ENCODE measurements at regions not wholly inside any gene's neighbourhood (a gene's known extent, or its start where the extent isn't known, plus 50 kb on each side); places are given as distances from the start of the nearest gene placed in this dataset.
"Not testable (repeated sequence)": the region's sequence is repeated elsewhere in the genome, so short reads cannot be mapped to it uniquely, and the experiment has no call there.

- TF ChIP-seq PRDM10 (IDR thresholded peaks at IDR 0.05; ENCODE audit: partially characterized antibody): peak; percentile 65
- TF ChIP-seq CBFA2T2 (conservative IDR thresholded peaks at IDR 0.05): peak; percentile 83
- 0 out of 4 replicates have a peak, but pooled peaks of 1 of the 2 experiments have one; percentile 5 for TF ChIP-seq RAD21 (CRISPR knock-in tag; conservative IDR thresholded peaks at IDR 0.05 in 1 of 2, IDR thresholded peaks at IDR 0.05 in 1 of 2)
- TF ChIP-seq MTA2 (IDR thresholded peaks at IDR 0.05; ENCODE audit: low read depth): peak; percentile 52
- TF ChIP-seq KDM1A (IDR thresholded peaks at IDR 0.05): peak; percentile 49 to 80; a peak in 3 of 4 replicates
- TF ChIP-seq POLR2AphosphoS5 (IDR thresholded peaks at IDR 0.05; ENCODE audit: control insufficient read depth, insufficient read depth, low read depth, low read length): 0 out of 2 replicates have a peak, but pooled peaks have one; percentile 25
- peak; percentile 72 for TF ChIP-seq EHMT2 (IDR thresholded peaks at IDR 0.05)
- TF ChIP-seq TBL1XR1 (IDR thresholded peaks at IDR 0.05; ENCODE audit: low read length in 2 of 2): peak in 1 of 2 experiments; percentile 40; a peak in 1 of 4 replicates
- TF ChIP-seq TAL1 (IDR thresholded peaks at IDR 0.05): peak; percentile 63; the same call in 1 of the 2 replicates
- peak; percentile 67 for TF ChIP-seq TEAD4 (IDR thresholded peaks at IDR 0.05; ENCODE audit: low read length)
- not testable (repeated sequence) for TF ChIP-seq TEAD4 (CRISPR knock-in tag; IDR thresholded peaks at IDR 0.05; ENCODE audit: borderline replicate concordance)
- peak; percentile 67; the same call in 1 of the 2 replicates for TF ChIP-seq EP300 (IDR thresholded peaks at IDR 0.05; ENCODE audit: low read length)
- peak; percentile 88 for TF ChIP-seq TCF3 (CRISPR knock-in tag; IDR thresholded peaks at IDR 0.05)
- TF ChIP-seq, protein P1, sequence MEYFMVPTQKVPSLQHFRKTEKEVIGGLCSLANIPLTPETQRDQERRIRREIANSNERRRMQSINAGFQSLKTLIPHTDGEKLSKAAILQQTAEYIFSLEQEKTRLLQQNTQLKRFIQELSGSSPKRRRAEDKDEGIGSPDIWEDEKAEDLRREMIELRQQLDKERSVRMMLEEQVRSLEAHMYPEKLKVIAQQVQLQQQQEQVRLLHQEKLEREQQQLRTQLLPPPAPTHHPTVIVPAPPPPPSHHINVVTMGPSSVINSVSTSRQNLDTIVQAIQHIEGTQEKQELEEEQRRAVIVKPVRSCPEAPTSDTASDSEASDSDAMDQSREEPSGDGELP (CRISPR knock-in tag; IDR thresholded peaks at IDR 0.05; ENCODE audit: borderline replicate concordance): peak; percentile 37; the same call in 1 of the 2 replicates
Observed at GRCh38 chr2:131661884-131662535, 134.3 kb downstream of the CCDC74A start (continued).

- H3K27ac ChIP-seq (ENCODE audit: extremely low read depth, low read depth, low read length); BruUV-seq (replicated peaks); H3K9ac ChIP-seq (ENCODE audit: insufficient read depth in 1 of 2, low read depth in 2 of 2, low read length in 2 of 2); H2AFZ ChIP-seq (ENCODE audit: low read depth, low read length); H3K4me2 ChIP-seq (ENCODE audit: insufficient read depth, low read length); POLR2A ChIA-PET; H3K36me3 ChIP-seq (ENCODE audit: control insufficient read depth, insufficient read depth, low read length); H4K20me1 ChIP-seq (replicated peaks; ENCODE audit: control insufficient read depth, insufficient read depth, low read length); intact Hi-C loops (cut with micrococcal nuclease); H3K9me3 ChIP-seq (replicated peaks; ENCODE audit: control insufficient read depth, insufficient read depth, low read depth, low read length); H3K27me3 ChIP-seq (ENCODE audit: control insufficient read depth in 2 of 2, insufficient read depth in 2 of 2, low read length in 2 of 2); FAIRE-seq; H3K4me3 ChIP-seq; H3K79me2 ChIP-seq (ENCODE audit: control insufficient read depth, insufficient read depth, low read length); H3K9me1 ChIP-seq (ENCODE audit: control insufficient read depth, insufficient read depth, low read length); ATAC-seq; DNase-seq (ENCODE audit: extremely low read depth in 1 of 4, low spot score in 3 of 4); CTCF ChIA-PET (ENCODE audit: low intra/inter-chr PET ratio): not testable (repeated sequence)
- WGBS (ENCODE audit: insufficient coverage, low coverage, missing lambda C conversion rate): 79% methylated on average over 5 of the region's 5 CpGs
- in situ Hi-C loops (cut with MboI): loop anchor here (5.0 kb wide), 1 partner anchor 246 kb away; no protein-coding TSS in a partner anchor
- H3K4me1 ChIP-seq (replicated peaks in 1 of 2; ENCODE audit: control insufficient read depth in 2 of 2, insufficient read depth in 2 of 2, low read length in 2 of 2): peaks cover 9 to 24% of the 10 kb centered on the region in 2 experiments
Observed at GRCh38 chr2:131663501-131663900, 135.8 kb downstream of the CCDC74A start.

All from K562 (cell line).